Ascending aorta (tissue), 2 donors: ENCODE measurements at regions not wholly inside any gene's neighbourhood (a gene's known extent, or its start where the extent isn't known, plus 50 kb on each side); places are given as distances from the start of the nearest gene placed in this dataset.

Experiments used
- DNase-seq, 2 donors: peaks; one replicate each; pipeline ENCODE4 v3.0.0-alpha.2; 2019; ENCODE audit warnings: low spot score in 2 of 2
- H3K27ac ChIP-seq, 2 donors: fragments of 200-600 bp; sonication (generic); one replicate each; pipeline ENCODE4 v1.5.1; 2016 to 2017; ENCODE audit warnings: mild to moderate bottlenecking in 1 of 2
- H3K27me3 ChIP-seq: fragments of 200-600 bp; sonication (generic); one replicate; pipeline ENCODE4 v1.5.1; 2017
- H3K36me3 ChIP-seq, 2 donors: fragments of 200-600 bp; sonication (generic); one replicate each; pipeline ENCODE4 v1.5.1; 2016
- H3K4me1 ChIP-seq, 2 donors: fragments of 200-600 bp; sonication (generic); one replicate each; pipeline ENCODE4 v1.5.1; 2016 to 2017; ENCODE audit warnings: mild to moderate bottlenecking in 1 of 2
- H3K4me3 ChIP-seq, 2 donors: fragments of 200-600 bp; sonication (generic); one replicate each; pipeline ENCODE4 v1.5.1; 2016 to 2017; ENCODE audit warnings: mild to moderate bottlenecking in 1 of 2
- H3K9me3 ChIP-seq, 2 donors: fragments of 200-600 bp; sonication (generic); one replicate each; pipeline ENCODE4 v1.5.1; 2016
- CTCF ChIP-seq, 3 experiments: fragments of 200-600 bp in 2 of 3; fragments of 450-650 bp in 1 of 3; sonication (generic) in 2 of 3; IDR thresholded peaks; one replicate each; pipeline ENCODE4 v1.5.1; 2016 to 2019; ENCODE audit warnings: antibody characterized with exemption in 3 of 3, mild to moderate bottlenecking in 1 of 3, moderate library complexity in 1 of 3
- intact Hi-C: fragments of 100-400 bp; cut with DNase I; formaldehyde crosslinking; loops from one replicate; pipeline ENCODE4 v1.15.1; 2023

- no peak for DNase-seq
- Histone ChIP-seq H3K4me3 (no peak overlapping the region), H3K27ac (no peak overlapping the region), H3K4me1 (no peaks in the 10 kb centered on the region), H3K36me3 (no peaks in the 10 kb centered on the region), H3K27me3 (no peaks in the 10 kb centered on the region), H3K9me3 (no peaks in the 10 kb centered on the region)
- intact Hi-C loops, result no loop called here
- TF ChIP-seq CTCF (IDR thresholded peaks at IDR 0.05), result no peak
Observed at GRCh38 chr2:5440174-5440573, 252.0 kb upstream of the SOX11 start.

- no peak for TF ChIP-seq CTCF (IDR thresholded peaks at IDR 0.05)
- no peaks in the 10 kb centered on the region for H3K27me3 ChIP-seq
- no peak overlapping the region for H3K4me3 ChIP-seq
- H3K9me3 ChIP-seq, result no peaks in the 10 kb centered on the region
- DNase-seq, result no peak
- no peaks in the 10 kb centered on the region for H3K36me3 ChIP-seq
- intact Hi-C loops, result no loop called here
- no peak overlapping the region for H3K27ac ChIP-seq
- no peaks in the 10 kb centered on the region for H3K4me1 ChIP-seq
Observed at GRCh38 chr2:5442736-5443135, 249.4 kb upstream of the SOX11 start.

- H3K4me1 ChIP-seq, result no peaks in the 10 kb centered on the region
- no peaks in the 10 kb centered on the region for H3K36me3 ChIP-seq
- no peaks in the 10 kb centered on the region for H3K9me3 ChIP-seq
- TF ChIP-seq CTCF (IDR thresholded peaks at IDR 0.05), result no peak
- no peaks in the 10 kb centered on the region for H3K27me3 ChIP-seq
- no peak overlapping the region for H3K4me3 ChIP-seq
- intact Hi-C loops, result no loop called here
- H3K27ac ChIP-seq, result no peak overlapping the region
- no peak for DNase-seq
Observed at GRCh38 chr2:5444168-5444567, 248.0 kb upstream of the SOX11 start.

- H3K4me3 ChIP-seq, result no peak overlapping the region
- no peaks in the 10 kb centered on the region for H3K4me1 ChIP-seq
- H3K9me3 ChIP-seq, result no peaks in the 10 kb centered on the region
- H3K36me3 ChIP-seq, result no peaks in the 10 kb centered on the region
- H3K27me3 ChIP-seq, result no peaks in the 10 kb centered on the region
- intact Hi-C loops, result no loop called here
- no peak for TF ChIP-seq CTCF (IDR thresholded peaks at IDR 0.05)
- DNase-seq, result no peak
- no peak overlapping the region for H3K27ac ChIP-seq
Observed at GRCh38 chr2:5444854-5445253, 247.3 kb upstream of the SOX11 start.

- Histone ChIP-seq H3K36me3 (no peaks in the 10 kb centered on the region), H3K27me3 (no peaks in the 10 kb centered on the region), H3K4me3 (no peak overlapping the region), H3K27ac (no peak overlapping the region), H3K9me3 (no peaks in the 10 kb centered on the region), H3K4me1 (no peaks in the 10 kb centered on the region)
- intact Hi-C loops, result no loop called here
- no peak for DNase-seq
- TF ChIP-seq CTCF (IDR thresholded peaks at IDR 0.05), result no peak
Observed at GRCh38 chr2:5449867-5450266, 242.3 kb upstream of the SOX11 start.
